Keratinocyte (primary cell): ENCODE measurements at regions not wholly inside any gene's neighbourhood (a gene's known extent, or its start where the extent isn't known, plus 50 kb on each side); places are given as distances from the start of the nearest gene placed in this dataset.

ENCODE experiments used
- DNase-seq: peaks from one replicate; pipeline ENCODE4 v3.0.0-alpha.2; 2011; ENCODE audit warnings: low read depth, missing footprints, low spot score
- FAIRE-seq: peaks from 2 replicates; lab custom pipeline; 2011; peaks lifted over from hg19 to GRCh38; lab: Jason Lieb, UNC
- H2AFZ ChIP-seq: 2 replicates; pipeline ENCODE4 v1.6.0; 2012; ENCODE audit warnings: low read length, control low read depth, inconsistent platforms; ENCODE audit not compliant: control insufficient read depth
- H3K27ac ChIP-seq: 2 replicates; pipeline ENCODE4 v1.5.1; 2011; ENCODE audit warnings: low read length; ENCODE audit not compliant: control insufficient read depth, insufficient read depth
- H3K27me3 ChIP-seq: 3 replicates; pipeline ENCODE4 v1.6.0; 2011; ENCODE audit warnings: low read length; ENCODE audit not compliant: control insufficient read depth, insufficient read depth; ENCODE audit errors: extremely low read depth
- H3K36me3 ChIP-seq, 2 experiments: 2 replicates in 1 of 2; 3 replicates in 1 of 2; pipeline ENCODE4 v1.5.1; 2011; ENCODE audit warnings: low read length in 2 of 2, mild to moderate bottlenecking in 1 of 2; ENCODE audit not compliant: control insufficient read depth in 2 of 2, insufficient read depth in 2 of 2; ENCODE audit errors: extremely low read depth in 1 of 2
- H3K4me1 ChIP-seq: 3 replicates; pipeline ENCODE4 v1.5.1; 2011; ENCODE audit warnings: low read length; ENCODE audit not compliant: control insufficient read depth, insufficient read depth; ENCODE audit errors: extremely low read depth
- H3K4me2 ChIP-seq: 3 replicates; pipeline ENCODE4 v1.6.0; 2011; ENCODE audit warnings: low read depth, low read length; ENCODE audit not compliant: control insufficient read depth, insufficient read depth; ENCODE audit errors: extremely low read depth
- H3K4me3 ChIP-seq, 3 experiments: fragments of 200-600 bp in 1 of 3; sonication (generic) in 1 of 3; 2 replicates in 2 of 3; 3 replicates in 1 of 3; pipeline ENCODE4 v1.5.1; 2011 to 2016; ENCODE audit warnings: low read length in 3 of 3, mild to moderate bottlenecking in 3 of 3, control low read depth in 2 of 3, inconsistent platforms in 1 of 3, low read depth in 1 of 3, mixed read lengths in 1 of 3, mixed run types in 1 of 3, moderate library complexity in 1 of 3; ENCODE audit not compliant: control insufficient read depth in 2 of 3, insufficient read depth in 2 of 3; ENCODE audit errors: extremely low read depth in 1 of 3
- H3K79me2 ChIP-seq: 2 replicates; pipeline ENCODE4 v1.6.0; 2012; ENCODE audit warnings: low read length; ENCODE audit not compliant: control insufficient read depth, insufficient read depth
- H3K9ac ChIP-seq: 3 replicates; pipeline ENCODE4 v1.6.0; 2011; ENCODE audit warnings: low read length; ENCODE audit not compliant: control insufficient read depth, insufficient read depth; ENCODE audit errors: extremely low read depth
- H3K9me1 ChIP-seq: 3 replicates; pipeline ENCODE4 v1.6.0; 2011; ENCODE audit warnings: low read length; ENCODE audit not compliant: control insufficient read depth, insufficient read depth; ENCODE audit errors: extremely low read depth
- H3K9me3 ChIP-seq: 2 replicates; pipeline ENCODE4 v1.5.1; 2012; ENCODE audit warnings: low read depth, low read length; ENCODE audit not compliant: control insufficient read depth
- H4K20me1 ChIP-seq: 3 replicates; pipeline ENCODE4 v1.6.0; 2011; ENCODE audit warnings: low read length; ENCODE audit not compliant: control insufficient read depth, insufficient read depth; ENCODE audit errors: extremely low read depth
- CTCF ChIP-seq, 3 experiments: IDR thresholded peaks in 1 of 3; conservative IDR thresholded peaks in 1 of 3; optimal IDR thresholded peaks in 1 of 3; 2 replicates in 2 of 3; 3 replicates in 1 of 3; pipeline versions ENCODE3 to v1.5.1; 2011; ENCODE audit warnings: low read length in 3 of 3, mild to moderate bottlenecking in 3 of 3, moderate library complexity in 2 of 3, control low read depth in 1 of 3, inconsistent platforms in 1 of 3; ENCODE audit not compliant: insufficient read depth in 2 of 3; ENCODE audit errors: extremely low read depth in 1 of 3
- EZH2 ChIP-seq: IDR thresholded peaks from one replicate; pipeline ENCODE4 v1.6.1; 2012; ENCODE audit warnings: inconsistent platforms, mild to moderate bottlenecking, low read length, moderate library complexity
- dilution Hi-C: fragments of 300-500 bp; cut with MboI; formaldehyde crosslinking; loops from one replicate; pipeline ENCODE4 v1.7.0; 2020; ENCODE audit warnings: low sequenced_read_pairs; ENCODE audit not compliant: extremely low pct_ligation_motif_present

DNA sequence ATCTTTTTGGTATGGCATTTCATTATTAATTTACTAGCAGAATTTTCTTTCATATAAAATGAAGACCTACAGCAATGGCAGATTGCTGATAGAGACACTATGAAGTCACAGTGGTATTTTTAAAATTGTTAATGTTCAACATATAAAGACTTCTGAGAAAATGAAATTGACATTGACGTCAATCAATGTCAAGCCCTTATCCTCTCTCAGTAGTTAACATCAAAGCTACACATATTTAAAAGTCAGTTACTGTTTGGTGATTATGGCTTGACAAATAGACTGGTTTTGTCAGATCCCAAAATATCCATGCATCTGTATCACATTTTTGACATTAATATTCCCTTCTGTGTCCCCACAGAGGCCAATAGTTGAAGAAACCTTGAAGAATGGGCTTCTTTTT, 1069.1 kb upstream of the SEL1L start:
- H3K4me2 ChIP-seq: no peak overlapping the region
- no peaks in the 10 kb centered on the region for H3K9me1 ChIP-seq
- no peaks in the 10 kb centered on the region for H3K4me1 ChIP-seq
- H3K79me2 ChIP-seq: no peaks in the 10 kb centered on the region
- DNase-seq (no peak), FAIRE-seq (no peak)
- dilution Hi-C loops: no loop called here
- no peak overlapping the region for H3K9ac ChIP-seq
- no peaks in the 10 kb centered on the region for H3K27me3 ChIP-seq
- no peak overlapping the region for H2AFZ ChIP-seq
- no peak overlapping the region for H3K27ac ChIP-seq
- no peaks in the 10 kb centered on the region for H4K20me1 ChIP-seq
- H3K9me3 ChIP-seq: no peaks in the 10 kb centered on the region
- H3K36me3 ChIP-seq: no peaks in the 10 kb centered on the region
- no peak overlapping the region for H3K4me3 ChIP-seq
- TF ChIP-seq CTCF (optimal IDR thresholded peaks at IDR 0.05 in 1 of 3, IDR thresholded peaks at IDR 0.05 in 1 of 3, conservative IDR thresholded peaks at IDR 0.05 in 1 of 3; ENCODE audit: extremely low read depth in 1 of 3, insufficient read depth in 2 of 3, low read length in 3 of 3): no peak
- TF ChIP-seq EZH2: no peak

GRCh38 chr14:82604819-82605218, 1071.2 kb upstream of the SEL1L start:
- Histone ChIP-seq H3K36me3 (no peaks in the 10 kb centered on the region), H3K4me2 (no peak overlapping the region), H3K79me2 (no peaks in the 10 kb centered on the region), H3K9me1 (no peaks in the 10 kb centered on the region), H3K4me1 (no peaks in the 10 kb centered on the region), H3K4me3 (no peak overlapping the region), H2AFZ (no peak overlapping the region), H3K9me3 (no peaks in the 10 kb centered on the region), H4K20me1 (no peaks in the 10 kb centered on the region), H3K9ac (no peak overlapping the region), H3K27ac (no peak overlapping the region), H3K27me3 (no peaks in the 10 kb centered on the region)
- no peak for TF ChIP-seq EZH2
- TF ChIP-seq CTCF (optimal IDR thresholded peaks at IDR 0.05 in 1 of 3, IDR thresholded peaks at IDR 0.05 in 1 of 3, conservative IDR thresholded peaks at IDR 0.05 in 1 of 3; ENCODE audit: extremely low read depth in 1 of 3, insufficient read depth in 2 of 3, low read length in 3 of 3): no peak
- dilution Hi-C loops: no loop called here
- DNase-seq (no peak), FAIRE-seq (no peak)
